GM21723 (cell line): ENCODE measurements at regions not wholly inside any gene's neighbourhood (a gene's known extent, or its start where the extent isn't known, plus 50 kb on each side); places are given as distances from the start of the nearest gene placed in this dataset.

ENCODE experiments used
- ATAC-seq: cut with Tn5 transposase; IDR thresholded peaks from one replicate; pipeline ENCODE4 v1.9.1; 2021; ENCODE audit warnings: mild to moderate bottlenecking, moderate library complexity; ENCODE audit not compliant: unreplicated experiment

GRCh38 chr14:65185829-65186228 lies 83.5 kb upstream of the MAX start:
- ATAC-seq, result no peak

GRCh38 chr14:65186951-65187350 lies 84.6 kb upstream of the MAX start:
- no peak for ATAC-seq

DNA sequence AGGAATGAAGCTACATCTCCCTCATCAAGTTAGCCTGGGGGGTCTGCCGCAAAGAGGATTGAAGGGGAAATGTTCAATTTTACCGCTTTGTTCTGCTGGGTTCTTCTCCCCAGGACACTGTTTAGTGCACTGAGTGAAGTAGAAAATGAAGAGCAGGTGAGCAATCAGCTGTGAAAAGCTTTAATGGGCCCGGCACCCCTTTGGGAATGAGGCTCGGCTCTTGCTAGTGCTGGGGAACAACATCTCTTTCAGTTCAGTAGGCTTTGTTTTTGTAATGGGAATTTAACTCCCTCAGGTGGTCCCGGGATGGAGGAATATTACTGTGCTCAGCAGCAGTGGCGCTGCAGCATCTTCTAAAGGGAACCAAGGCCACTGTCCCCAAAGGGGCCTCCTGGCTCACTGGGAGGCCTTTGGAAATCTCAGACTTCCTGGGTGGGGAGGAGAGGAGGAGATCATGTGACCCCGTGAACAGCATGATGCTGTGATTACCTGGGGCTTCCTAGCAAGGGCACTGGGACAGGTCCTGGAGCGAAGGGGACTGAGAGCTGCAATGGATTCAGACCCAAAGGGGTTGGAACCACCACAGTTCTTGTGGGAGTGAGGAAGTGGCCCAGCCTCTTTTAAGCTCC lies 85.2 kb upstream of the MAX start:
- ATAC-seq, result no peak

DNA sequence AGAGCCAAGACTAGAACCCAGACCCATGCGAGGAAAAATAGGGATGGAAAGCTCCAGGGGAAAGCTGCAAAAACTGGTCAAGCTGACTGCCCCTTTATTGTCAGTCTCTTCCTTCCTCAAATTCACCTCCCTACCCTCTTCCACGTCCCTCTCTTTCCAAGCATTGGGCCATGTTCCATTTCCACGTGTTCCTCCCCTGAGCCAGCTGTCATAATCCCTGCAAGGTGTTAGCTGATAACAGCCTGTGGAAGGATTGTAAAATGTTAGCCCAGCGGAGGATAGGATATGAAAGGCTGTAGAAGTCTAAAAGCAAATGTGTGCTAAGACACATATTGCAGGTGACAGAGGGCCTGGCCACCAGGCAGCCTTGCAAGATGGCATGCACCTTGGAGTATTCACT lies 88.0 kb upstream of the MAX start:
- ATAC-seq, result no peak

DNA sequence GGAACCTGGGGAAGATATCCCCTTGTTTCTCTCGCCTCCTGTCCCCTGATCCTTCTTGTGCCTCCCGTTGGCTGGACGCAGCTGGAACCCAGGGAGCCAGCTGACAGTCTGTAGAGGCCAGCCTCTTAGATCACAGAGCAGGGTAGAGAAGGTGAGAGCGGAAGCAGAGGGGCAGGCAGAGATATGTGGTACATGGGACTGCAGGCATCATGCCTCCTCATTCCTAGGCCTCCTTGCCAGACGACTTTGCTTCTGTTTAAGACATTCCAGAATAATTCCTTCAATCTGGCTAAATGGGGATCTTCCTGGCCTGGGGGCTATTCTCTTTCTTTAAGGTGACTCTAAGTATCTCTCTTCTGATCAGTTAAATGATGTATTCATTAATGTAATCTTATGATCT lies 89.4 kb upstream of the MAX start:
- no peak for ATAC-seq

GRCh38 chr14:65192686-65193085 lies 90.4 kb upstream of the MAX start:
- ATAC-seq, result no peak

DNA sequence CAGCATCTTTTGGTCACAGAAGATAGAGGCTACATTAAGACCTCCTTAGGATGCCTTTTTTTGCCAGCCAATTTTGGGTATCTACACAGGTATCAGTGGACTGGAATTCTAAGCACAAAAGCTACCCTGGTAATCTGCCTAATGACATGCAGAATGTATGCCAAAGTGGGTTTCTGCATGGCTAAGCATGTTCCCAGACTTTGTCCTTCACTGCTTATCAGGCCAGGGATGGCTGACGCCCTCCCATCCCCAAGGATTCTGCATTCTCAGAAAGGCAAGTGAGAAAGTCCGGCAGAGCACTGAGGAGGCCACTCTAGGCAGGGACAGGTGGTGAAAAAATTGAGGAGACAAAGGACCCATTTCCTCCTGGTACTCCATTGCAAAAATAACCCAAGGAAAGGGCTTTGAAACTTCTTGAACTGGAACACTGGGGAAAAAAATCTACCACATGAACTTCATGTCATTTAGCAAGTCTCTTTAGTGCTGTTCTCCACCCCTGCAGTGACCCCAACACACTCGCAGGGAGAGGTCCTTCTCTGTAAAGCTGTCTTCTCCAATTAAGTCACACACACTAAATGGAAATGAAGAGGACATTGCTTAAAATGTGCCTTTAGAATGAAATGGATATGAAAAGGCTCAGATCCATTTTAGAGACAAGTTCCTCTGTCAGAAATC lies 91.7 kb upstream of the MAX start:
- ATAC-seq, result no peak

DNA sequence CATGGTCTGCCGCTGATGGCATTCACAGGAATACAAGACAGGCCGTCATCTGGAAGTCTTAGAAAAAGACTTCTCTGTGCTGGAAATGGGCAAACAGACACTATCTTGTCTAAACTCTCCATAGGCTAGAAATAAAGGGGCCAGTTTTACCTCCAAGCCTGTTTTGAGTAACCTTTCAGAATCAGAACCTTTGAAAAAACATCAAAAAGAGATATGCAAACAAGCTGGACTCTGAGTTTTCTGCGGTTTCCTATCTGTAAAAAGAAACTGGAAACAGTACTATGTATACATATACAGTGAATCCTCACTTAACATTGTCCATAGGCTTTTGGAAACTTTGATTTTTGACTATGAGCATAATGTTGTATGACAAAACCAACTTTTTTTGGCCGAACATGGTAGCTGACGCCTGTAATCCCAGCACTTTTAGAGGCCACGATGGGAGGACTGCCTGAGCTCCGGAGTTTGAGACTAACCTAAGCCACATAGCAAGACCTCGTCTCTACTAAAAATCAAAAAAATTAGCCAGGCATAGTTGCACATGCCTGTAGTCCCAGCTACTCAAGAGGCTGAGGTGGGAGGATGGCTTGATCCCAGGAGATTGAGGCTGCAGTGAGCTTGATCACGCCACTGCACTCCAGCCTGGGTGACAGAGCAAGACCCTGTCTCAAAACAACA lies 92.9 kb upstream of the MAX start:
- ATAC-seq, result peak; percentile 94

DNA sequence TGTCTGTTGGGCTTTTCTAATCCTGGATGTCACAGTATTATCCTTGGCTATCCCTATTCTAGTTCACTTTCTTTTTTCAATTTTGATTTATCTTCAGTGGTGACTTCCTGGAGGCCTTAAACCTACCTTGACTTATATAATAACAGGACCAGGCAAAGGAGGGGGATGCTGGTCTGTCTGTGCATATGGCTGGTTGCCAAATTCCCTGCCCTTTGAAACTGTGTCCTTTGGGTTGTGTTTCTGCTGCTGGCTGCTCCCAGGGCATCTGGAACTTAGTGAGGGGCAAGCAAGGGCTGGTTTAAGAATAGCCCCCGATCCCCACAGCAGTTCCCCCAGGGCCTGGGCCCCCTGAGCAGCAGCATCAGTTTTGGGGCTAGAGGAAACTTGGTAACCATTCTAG lies 96.0 kb upstream of the MAX start:
- no peak for ATAC-seq

DNA sequence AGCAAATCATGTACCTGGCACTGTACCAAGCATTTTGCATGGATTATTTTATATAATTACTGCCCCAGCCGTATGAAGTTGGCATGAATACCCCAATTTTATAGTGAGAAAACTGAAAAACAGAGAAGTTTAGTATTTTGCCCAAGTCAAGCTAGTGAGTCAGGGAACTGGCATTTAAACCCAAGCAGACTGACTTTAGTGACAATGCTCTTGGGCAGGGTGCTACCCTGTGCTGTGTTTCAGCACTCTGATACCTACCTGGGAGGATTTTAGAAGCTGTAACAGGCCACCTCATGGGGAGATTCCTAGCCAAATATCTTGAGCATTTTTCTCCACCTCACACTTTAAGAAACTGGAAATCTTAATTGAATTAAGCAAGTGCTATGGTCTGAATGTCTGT lies 98.1 kb upstream of the MAX start:
- ATAC-seq, result no peak

GRCh38 chr14:65203574-65203973 lies 101.3 kb upstream of the MAX start:
- no peak for ATAC-seq

DNA sequence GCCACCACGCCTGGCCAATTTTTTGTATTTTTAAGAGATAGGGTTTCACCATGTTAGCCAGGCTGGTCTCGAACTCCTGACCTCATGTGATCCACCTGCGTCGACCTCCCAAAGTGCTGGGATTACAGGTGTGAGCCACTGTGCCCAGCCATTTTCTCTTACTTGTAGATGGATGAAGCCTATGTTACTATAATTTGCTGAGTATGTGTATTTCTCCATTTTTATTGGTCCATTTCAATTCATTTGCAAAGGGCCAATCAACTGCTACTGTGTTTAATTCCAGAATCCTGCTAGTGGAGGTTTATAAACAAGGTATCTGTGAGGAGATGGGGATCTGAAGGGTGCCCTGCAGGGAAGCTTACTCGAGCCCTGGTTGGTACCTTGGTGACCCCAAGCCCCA lies 101.7 kb upstream of the MAX start:
- no peak for ATAC-seq

GRCh38 chr14:65206078-65206447 lies 103.7 kb upstream of the MAX start:
- ATAC-seq, result no peak

DNA sequence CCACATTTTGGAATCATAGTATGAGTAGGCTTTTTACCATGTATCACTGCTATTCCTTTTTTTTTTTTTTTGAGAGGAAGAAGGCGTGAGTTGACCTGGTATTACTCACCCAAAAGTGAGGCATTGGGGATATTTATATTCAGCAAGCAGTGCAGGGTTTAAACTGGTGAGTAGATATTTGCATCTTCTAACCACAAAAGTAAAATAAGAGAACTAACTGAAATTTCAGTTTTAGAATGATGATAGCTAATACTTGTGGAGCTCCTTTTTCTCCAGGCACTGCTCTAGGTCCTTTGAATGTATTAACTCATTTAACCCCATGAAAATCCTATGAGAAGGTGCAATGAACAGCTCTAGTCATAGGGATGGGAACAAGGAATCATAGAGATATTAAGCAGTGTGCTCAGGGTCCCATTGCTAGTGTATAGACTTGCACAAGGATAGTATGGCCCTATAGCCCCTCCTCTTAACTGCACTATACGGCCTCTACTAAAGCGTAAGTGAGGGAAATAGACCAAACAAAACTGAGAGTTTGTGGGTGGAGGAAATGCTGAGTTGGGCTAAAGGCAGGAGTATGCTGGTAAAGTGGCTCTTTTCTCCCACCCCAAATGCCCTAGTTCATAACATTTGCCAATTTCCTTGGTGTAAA lies 104.3 kb upstream of the MAX start:
- peak; percentile 63 for ATAC-seq

GRCh38 chr14:65208548-65208947 lies 106.2 kb upstream of the MAX start:
- no peak for ATAC-seq

GRCh38 chr14:65210118-65210821 lies 108.0 kb upstream of the MAX start:
- no peak for ATAC-seq

DNA sequence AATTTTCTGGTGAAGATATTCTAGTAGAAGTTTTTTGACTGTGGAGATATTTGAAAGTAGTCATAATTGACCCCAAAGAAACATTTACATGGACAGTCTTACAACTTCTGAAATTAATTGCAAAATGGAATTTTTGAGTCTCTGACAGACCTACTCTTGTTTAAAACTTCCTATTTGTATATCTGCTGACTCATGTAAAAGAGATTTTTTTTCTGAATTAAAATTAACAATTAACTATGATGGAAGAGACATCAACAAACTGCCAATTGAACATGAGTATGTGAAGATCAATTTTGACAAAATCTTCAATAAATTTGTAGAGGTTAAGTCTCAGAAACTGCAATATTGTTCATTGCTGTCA lies 108.5 kb upstream of the MAX start:
- no peak for ATAC-seq

GRCh38 chr14:65211341-65211987 lies 109.1 kb upstream of the MAX start:
- ATAC-seq, result no peak

DNA sequence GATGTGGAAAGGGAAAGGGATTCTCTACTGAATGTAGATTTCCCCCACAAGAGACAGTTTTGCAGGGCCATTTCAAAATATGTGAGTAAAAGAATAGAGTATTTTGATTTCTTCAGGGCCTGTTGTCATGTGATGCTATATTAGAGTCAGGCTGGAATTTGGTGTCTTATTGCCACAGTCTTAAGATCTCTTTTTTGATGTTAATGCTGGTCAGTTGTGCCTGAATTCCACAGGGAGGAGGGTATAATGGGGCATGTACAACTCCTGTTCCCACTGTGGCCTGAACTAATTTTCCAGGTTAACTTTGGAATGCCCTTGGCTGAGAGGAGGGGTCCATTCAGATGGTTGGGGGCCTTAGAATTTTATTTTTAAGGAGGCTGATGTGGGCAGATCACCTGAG lies 111.0 kb upstream of the MAX start:
- ATAC-seq, result no peak

DNA sequence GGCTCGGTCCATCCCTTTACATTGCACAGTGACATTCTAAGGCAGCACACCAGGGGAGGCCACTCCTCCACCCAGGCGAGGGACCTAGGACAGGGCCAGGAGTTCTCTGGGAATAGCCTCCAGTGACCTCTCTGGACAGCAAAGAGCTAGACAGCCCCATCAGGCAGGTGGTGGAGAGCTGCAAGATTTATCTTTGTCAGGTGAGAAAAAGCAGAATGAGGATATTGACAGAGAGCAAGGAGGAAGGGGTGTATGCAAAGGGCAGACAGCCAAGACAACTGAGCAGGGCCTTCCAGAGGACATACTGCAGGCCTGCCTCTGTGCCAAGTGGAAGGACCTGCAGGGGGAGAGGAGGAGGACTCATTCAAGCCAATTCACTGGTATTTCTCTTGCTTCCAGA lies 112.4 kb upstream of the MAX start:
- no peak for ATAC-seq

GRCh38 chr14:65219353-65219752 lies 117.0 kb upstream of the MAX start:
- no peak for ATAC-seq
